ENCODE measurements at regions not wholly inside any gene's neighbourhood (a gene's known extent, or its start where the extent isn't known, plus 50 kb on each side); places are given as distances from the start of the nearest gene placed in this dataset.

GRCh38 chr7:13041368-13041988 lies 354.0 kb downstream of the ARL4A start:
- Histone ChIP-seq H3K56ac (ENCODE audit: low read length) (no peak overlapping the region), H2BK5ac (ENCODE audit: low read length) (no peak overlapping the region), H4K8ac (ENCODE audit: low read depth, low read length) (no peak overlapping the region), H3K79me2 (ENCODE audit: control insufficient read depth, insufficient read depth, low read length) (no peaks in the 10 kb centered on the region), H3K27me3 (ENCODE audit: insufficient read depth, low read length, poor library complexity) (no peaks in the 10 kb centered on the region), H3K79me1 (ENCODE audit: low read length) (no peaks in the 10 kb centered on the region), H3K36me3 (ENCODE audit: control insufficient read depth, insufficient read depth, low read length) (no peaks in the 10 kb centered on the region), H3K4ac (ENCODE audit: low read depth, low read length) (no peak overlapping the region), H2AK5ac (ENCODE audit: low read length) (no peak overlapping the region), H3K9ac (ENCODE audit: low read length) (no peak overlapping the region), H2BK15ac (replicated peaks; ENCODE audit: low read depth) (no peak overlapping the region), H3K4me2 (ENCODE audit: low read length) (no peak overlapping the region), H4K5ac (ENCODE audit: low read length) (no peak overlapping the region), H3K18ac (ENCODE audit: low read length) (no peak overlapping the region), H3K4me3 (ENCODE audit: low read length) (no peak overlapping the region), H3K27ac (ENCODE audit: low read depth, low read length) (no peak overlapping the region), H3K23ac (ENCODE audit: low read length) (no peak overlapping the region), H3K4me1 (ENCODE audit: control insufficient read depth, low read depth, low read length) (no peaks in the 10 kb centered on the region), H2BK120ac (ENCODE audit: low read depth, low read length) (no peak overlapping the region)
- no CpG with 5 or more reads among the region's 13 CpGs for WGBS (ENCODE audit: extremely low coverage, insufficient coverage, low lambda C conversion rate)
- no peak for DNase-seq

- Histone ChIP-seq H3K56ac (ENCODE audit: low read length) (no peak overlapping the region), H2BK15ac (replicated peaks; ENCODE audit: low read depth) (no peak overlapping the region), H3K23ac (ENCODE audit: low read length) (no peak overlapping the region), H3K36me3 (ENCODE audit: control insufficient read depth, insufficient read depth, low read length) (no peaks in the 10 kb centered on the region), H4K5ac (ENCODE audit: low read length) (no peak overlapping the region), H3K4me2 (ENCODE audit: low read length) (no peak overlapping the region), H3K4me1 (ENCODE audit: control insufficient read depth, low read depth, low read length) (no peaks in the 10 kb centered on the region), H3K4ac (ENCODE audit: low read depth, low read length) (no peak overlapping the region), H3K4me3 (ENCODE audit: low read length) (no peak overlapping the region), H2BK120ac (ENCODE audit: low read depth, low read length) (no peak overlapping the region), H2AK5ac (ENCODE audit: low read length) (no peak overlapping the region), H3K79me2 (ENCODE audit: control insufficient read depth, insufficient read depth, low read length) (no peaks in the 10 kb centered on the region), H4K8ac (ENCODE audit: low read depth, low read length) (no peak overlapping the region), H3K27ac (ENCODE audit: low read depth, low read length) (no peak overlapping the region), H3K9ac (ENCODE audit: low read length) (no peak overlapping the region), H2BK5ac (ENCODE audit: low read length) (no peak overlapping the region), H3K18ac (ENCODE audit: low read length) (no peak overlapping the region), H3K79me1 (ENCODE audit: low read length) (no peaks in the 10 kb centered on the region), H3K27me3 (ENCODE audit: insufficient read depth, low read length, poor library complexity) (no peaks in the 10 kb centered on the region)
- no peak for DNase-seq
Observed at GRCh38 chr7:13042605-13043236, 355.3 kb downstream of the ARL4A start.

GRCh38 chr7:13044309-13044708 lies 356.9 kb downstream of the ARL4A start:
- Histone ChIP-seq H3K79me2 (ENCODE audit: control insufficient read depth, insufficient read depth, low read length) (no peaks in the 10 kb centered on the region), H3K27me3 (ENCODE audit: insufficient read depth, low read length, poor library complexity) (no peaks in the 10 kb centered on the region), H3K4me1 (ENCODE audit: control insufficient read depth, low read depth, low read length) (no peaks in the 10 kb centered on the region), H3K56ac (ENCODE audit: low read length) (no peak overlapping the region), H4K8ac (ENCODE audit: low read depth, low read length) (no peak overlapping the region), H3K79me1 (ENCODE audit: low read length) (no peaks in the 10 kb centered on the region), H2BK120ac (ENCODE audit: low read depth, low read length) (no peak overlapping the region), H3K23ac (ENCODE audit: low read length) (no peak overlapping the region), H3K4ac (ENCODE audit: low read depth, low read length) (no peak overlapping the region), H3K4me2 (ENCODE audit: low read length) (no peak overlapping the region), H3K27ac (ENCODE audit: low read depth, low read length) (no peak overlapping the region), H3K4me3 (ENCODE audit: low read length) (no peak overlapping the region), H2BK5ac (ENCODE audit: low read length) (no peak overlapping the region), H3K18ac (ENCODE audit: low read length) (no peak overlapping the region), H3K9ac (ENCODE audit: low read length) (no peak overlapping the region), H3K36me3 (ENCODE audit: control insufficient read depth, insufficient read depth, low read length) (no peaks in the 10 kb centered on the region), H2AK5ac (ENCODE audit: low read length) (no peak overlapping the region), H2BK15ac (replicated peaks; ENCODE audit: low read depth) (no peak overlapping the region), H4K5ac (ENCODE audit: low read length) (no peak overlapping the region)
- peak; percentile 19 for DNase-seq
- WGBS (ENCODE audit: extremely low coverage, insufficient coverage, low lambda C conversion rate) = no CpG with 5 or more reads among the region's 2 CpGs

- Histone ChIP-seq H3K4me3 (ENCODE audit: low read length) (no peak overlapping the region), H3K79me1 (ENCODE audit: low read length) (no peaks in the 10 kb centered on the region), H4K5ac (ENCODE audit: low read length) (no peak overlapping the region), H3K18ac (ENCODE audit: low read length) (no peak overlapping the region), H2BK120ac (ENCODE audit: low read depth, low read length) (no peak overlapping the region), H2BK15ac (replicated peaks; ENCODE audit: low read depth) (no peak overlapping the region), H3K4me1 (ENCODE audit: control insufficient read depth, low read depth, low read length) (no peaks in the 10 kb centered on the region), H3K27me3 (ENCODE audit: insufficient read depth, low read length, poor library complexity) (no peaks in the 10 kb centered on the region), H3K36me3 (ENCODE audit: control insufficient read depth, insufficient read depth, low read length) (no peaks in the 10 kb centered on the region), H3K27ac (ENCODE audit: low read depth, low read length) (no peak overlapping the region), H3K23ac (ENCODE audit: low read length) (no peak overlapping the region), H3K4me2 (ENCODE audit: low read length) (no peak overlapping the region), H3K56ac (ENCODE audit: low read length) (no peak overlapping the region), H4K8ac (ENCODE audit: low read depth, low read length) (no peak overlapping the region), H2BK5ac (ENCODE audit: low read length) (no peak overlapping the region), H3K4ac (ENCODE audit: low read depth, low read length) (no peak overlapping the region), H3K79me2 (ENCODE audit: control insufficient read depth, insufficient read depth, low read length) (no peaks in the 10 kb centered on the region), H3K9ac (ENCODE audit: low read length) (no peak overlapping the region), H2AK5ac (ENCODE audit: low read length) (no peak overlapping the region)
- WGBS (ENCODE audit: extremely low coverage, insufficient coverage, low lambda C conversion rate) = no CpG with 5 or more reads among the region's 4 CpGs
- DNase-seq = peak; percentile 42
Observed at GRCh38 chr7:13047061-13047460, 359.6 kb downstream of the ARL4A start.

- H3K4me2 ChIP-seq (ENCODE audit: low read length) = no peak overlapping the region
- no peak overlapping the region for H3K56ac ChIP-seq (ENCODE audit: low read length)
- WGBS (ENCODE audit: extremely low coverage, insufficient coverage, low lambda C conversion rate) = no CpG with 5 or more reads among the region's 3 CpGs
- H2BK15ac ChIP-seq (replicated peaks; ENCODE audit: low read depth) = no peak overlapping the region
- no peak overlapping the region for H2BK5ac ChIP-seq (ENCODE audit: low read length)
- H2AK5ac ChIP-seq (ENCODE audit: low read length) = no peak overlapping the region
- H3K9ac ChIP-seq (ENCODE audit: low read length) = no peak overlapping the region
- H3K18ac ChIP-seq (ENCODE audit: low read length) = no peak overlapping the region
- no peak overlapping the region for H4K8ac ChIP-seq (ENCODE audit: low read depth, low read length)
- H4K5ac ChIP-seq (ENCODE audit: low read length) = no peak overlapping the region
- no peaks in the 10 kb centered on the region for H3K27me3 ChIP-seq (ENCODE audit: insufficient read depth, low read length, poor library complexity)
- H3K36me3 ChIP-seq (ENCODE audit: control insufficient read depth, insufficient read depth, low read length) = no peaks in the 10 kb centered on the region
- no peaks in the 10 kb centered on the region for H3K4me1 ChIP-seq (ENCODE audit: control insufficient read depth, low read depth, low read length)
- no peaks in the 10 kb centered on the region for H3K79me1 ChIP-seq (ENCODE audit: low read length)
- H2BK120ac ChIP-seq (ENCODE audit: low read depth, low read length) = no peak overlapping the region
- DNase-seq = no peak
- no peaks in the 10 kb centered on the region for H3K79me2 ChIP-seq (ENCODE audit: control insufficient read depth, insufficient read depth, low read length)
- H3K4me3 ChIP-seq (ENCODE audit: low read length) = no peak overlapping the region
- H3K4ac ChIP-seq (ENCODE audit: low read depth, low read length) = no peak overlapping the region
- no peak overlapping the region for H3K23ac ChIP-seq (ENCODE audit: low read length)
- no peak overlapping the region for H3K27ac ChIP-seq (ENCODE audit: low read depth, low read length)
Observed at GRCh38 chr7:13049946-13050345, 362.5 kb downstream of the ARL4A start.

GRCh38 chr7:13050703-13051102 lies 363.3 kb downstream of the ARL4A start:
- no CpG with 5 or more reads among the region's 2 CpGs for WGBS (ENCODE audit: extremely low coverage, insufficient coverage, low lambda C conversion rate)
- H3K9ac ChIP-seq (ENCODE audit: low read length) = no peak overlapping the region
- no peak overlapping the region for H3K27ac ChIP-seq (ENCODE audit: low read depth, low read length)

More at GRCh38 chr7:13050703-13051102, 363.3 kb downstream of the ARL4A start:
- no peak overlapping the region for H3K4ac ChIP-seq (ENCODE audit: low read depth, low read length)
- no peak overlapping the region for H3K56ac ChIP-seq (ENCODE audit: low read length)
- no peaks in the 10 kb centered on the region for H3K36me3 ChIP-seq (ENCODE audit: control insufficient read depth, insufficient read depth, low read length)
- H2BK15ac ChIP-seq (replicated peaks; ENCODE audit: low read depth) = no peak overlapping the region
- H2BK5ac ChIP-seq (ENCODE audit: low read length) = no peak overlapping the region
- no peak overlapping the region for H3K4me2 ChIP-seq (ENCODE audit: low read length)
- H3K79me2 ChIP-seq (ENCODE audit: control insufficient read depth, insufficient read depth, low read length) = no peaks in the 10 kb centered on the region
- H4K5ac ChIP-seq (ENCODE audit: low read length) = no peak overlapping the region
- DNase-seq = no peak
- no peak overlapping the region for H3K23ac ChIP-seq (ENCODE audit: low read length)
- no peaks in the 10 kb centered on the region for H3K4me1 ChIP-seq (ENCODE audit: control insufficient read depth, low read depth, low read length)
- no peak overlapping the region for H3K18ac ChIP-seq (ENCODE audit: low read length)
- no peak overlapping the region for H2AK5ac ChIP-seq (ENCODE audit: low read length)
- H3K4me3 ChIP-seq (ENCODE audit: low read length) = no peak overlapping the region
- H3K27me3 ChIP-seq (ENCODE audit: insufficient read depth, low read length, poor library complexity) = no peaks in the 10 kb centered on the region
- H3K79me1 ChIP-seq (ENCODE audit: low read length) = no peaks in the 10 kb centered on the region
- H2BK120ac ChIP-seq (ENCODE audit: low read depth, low read length) = no peak overlapping the region
- no peak overlapping the region for H4K8ac ChIP-seq (ENCODE audit: low read depth, low read length)

Data from mesendoderm (in vitro differentiated cells).